Suprapubic skin (tissue), 4 donors: ENCODE measurements at regions not wholly inside any gene's neighbourhood (a gene's known extent, or its start where the extent isn't known, plus 50 kb on each side); places are given as distances from the start of the nearest gene placed in this dataset.
"Not testable (repeated sequence)": the region's sequence is repeated elsewhere in the genome, so short reads cannot be mapped to it uniquely, and the experiment has no call there.

Source experiments
- DNase-seq, 2 donors: peaks; one replicate each; pipeline ENCODE4 v3.0.0-alpha.2; 2019; ENCODE audit warnings: low spot score in 2 of 2
- H3K27ac ChIP-seq: fragments of 200-600 bp; sonication (generic); one replicate; pipeline ENCODE4 v1.5.1; 2019
- H3K27me3 ChIP-seq: fragments of 200-600 bp; sonication (generic); one replicate; pipeline ENCODE4 v1.5.1; 2019
- H3K36me3 ChIP-seq: fragments of 200-600 bp; sonication (generic); one replicate; pipeline ENCODE4 v1.5.1; 2019
- H3K4me1 ChIP-seq: fragments of 200-600 bp; sonication (generic); one replicate; pipeline ENCODE4 v1.5.1; 2019
- H3K4me3 ChIP-seq: fragments of 200-600 bp; sonication (generic); one replicate; pipeline ENCODE4 v1.5.1; 2019; ENCODE audit warnings: mild to moderate bottlenecking
- H3K9me3 ChIP-seq: fragments of 200-600 bp; sonication (generic); one replicate; pipeline ENCODE4 v1.5.1; 2019
- EP300 ChIP-seq: sonication (generic); formaldehyde crosslinking; IDR thresholded peaks from one replicate; pipeline ENCODE4 v1.6.1; 2017; ENCODE audit warnings: antibody characterized with exemption
- POLR2A ChIP-seq, 2 donors: fragments of 450-650 bp; IDR thresholded peaks; one replicate each; pipeline ENCODE4 v1.6.1; 2017; ENCODE audit warnings: antibody characterized with exemption in 2 of 2, mild to moderate bottlenecking in 2 of 2, moderate library complexity in 2 of 2
- POLR2AphosphoS5 ChIP-seq, 3 donors: sonication (generic); formaldehyde crosslinking; IDR thresholded peaks; one replicate each; pipeline ENCODE4 v1.6.1; 2017; ENCODE audit warnings: antibody characterized with exemption in 3 of 3
- WGBS: methylation state at CpG from one replicate; pipeline ENCODE4 v1.1.5; 2018; 5-methylcytosine and 5-hydroxymethylcytosine counted together
- TF ChIP-seq, protein P1 (sequence below), 2 donors: fragments of 200-600 bp in 1 of 2; fragments of 450-650 bp in 1 of 2; sonication (generic) in 1 of 2; IDR thresholded peaks; one replicate each; pipeline ENCODE4 v1.5.1; 2016 to 2019; ENCODE audit warnings: antibody characterized with exemption in 2 of 2, mild to moderate bottlenecking in 1 of 2, moderate library complexity in 1 of 2

DNA sequence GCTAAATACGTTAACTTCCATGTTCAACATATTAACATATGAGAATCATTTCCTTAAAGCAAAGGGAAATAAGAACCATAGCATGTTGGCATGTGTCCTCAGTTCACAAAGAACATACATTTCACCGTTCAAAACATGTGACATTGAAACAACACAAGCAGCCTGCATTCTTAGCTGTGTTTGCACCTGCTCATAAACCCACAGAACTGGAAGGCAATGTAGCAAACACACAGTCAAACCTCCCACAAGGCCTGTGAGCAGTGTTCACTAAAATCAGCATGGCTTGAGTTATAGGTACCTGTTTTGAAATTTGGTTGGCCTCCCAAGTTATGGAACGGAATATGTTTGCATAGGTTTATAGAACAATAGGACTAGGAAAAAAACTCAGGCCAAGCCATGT is 504.9 kb upstream of the AMELY start:
- Histone ChIP-seq H3K9me3 (no peaks in the 10 kb centered on the region), H3K27me3 (no peaks in the 10 kb centered on the region), H3K27ac (no peak overlapping the region), H3K36me3 (no peaks in the 10 kb centered on the region), H3K4me1 (no peaks in the 10 kb centered on the region), H3K4me3 (no peak overlapping the region)
- TF ChIP-seq POLR2AphosphoS5 (IDR thresholded peaks at IDR 0.05) (no peak), POLR2A (IDR thresholded peaks at IDR 0.05) (no peak), EP300 (no peak)
- TF ChIP-seq, protein P1, sequence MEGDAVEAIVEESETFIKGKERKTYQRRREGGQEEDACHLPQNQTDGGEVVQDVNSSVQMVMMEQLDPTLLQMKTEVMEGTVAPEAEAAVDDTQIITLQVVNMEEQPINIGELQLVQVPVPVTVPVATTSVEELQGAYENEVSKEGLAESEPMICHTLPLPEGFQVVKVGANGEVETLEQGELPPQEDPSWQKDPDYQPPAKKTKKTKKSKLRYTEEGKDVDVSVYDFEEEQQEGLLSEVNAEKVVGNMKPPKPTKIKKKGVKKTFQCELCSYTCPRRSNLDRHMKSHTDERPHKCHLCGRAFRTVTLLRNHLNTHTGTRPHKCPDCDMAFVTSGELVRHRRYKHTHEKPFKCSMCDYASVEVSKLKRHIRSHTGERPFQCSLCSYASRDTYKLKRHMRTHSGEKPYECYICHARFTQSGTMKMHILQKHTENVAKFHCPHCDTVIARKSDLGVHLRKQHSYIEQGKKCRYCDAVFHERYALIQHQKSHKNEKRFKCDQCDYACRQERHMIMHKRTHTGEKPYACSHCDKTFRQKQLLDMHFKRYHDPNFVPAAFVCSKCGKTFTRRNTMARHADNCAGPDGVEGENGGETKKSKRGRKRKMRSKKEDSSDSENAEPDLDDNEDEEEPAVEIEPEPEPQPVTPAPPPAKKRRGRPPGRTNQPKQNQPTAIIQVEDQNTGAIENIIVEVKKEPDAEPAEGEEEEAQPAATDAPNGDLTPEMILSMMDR (IDR thresholded peaks at IDR 0.05): no peak
- no CpG with 5 or more reads among the region's 3 CpGs for WGBS
- no peak for DNase-seq

- peak in 1 of 3 donors; percentile 53 for TF ChIP-seq POLR2AphosphoS5 (IDR thresholded peaks at IDR 0.05)
- TF ChIP-seq, protein P1 (IDR thresholded peaks at IDR 0.05): no peak
- WGBS: no CpG with 5 or more reads among the region's 7 CpGs
- H3K27me3 ChIP-seq: no peaks in the 10 kb centered on the region
- no peak overlapping the region for H3K4me3 ChIP-seq
- DNase-seq: no peak
- no peaks in the 10 kb centered on the region for H3K9me3 ChIP-seq
- H3K27ac ChIP-seq: no peak overlapping the region
- H3K4me1 ChIP-seq: no peaks in the 10 kb centered on the region
- H3K36me3 ChIP-seq: no peaks in the 10 kb centered on the region
Observed at GRCh38 chrY:7415157-7415633, 503.6 kb upstream of the AMELY start.

- Histone ChIP-seq H3K36me3 (no peaks in the 10 kb centered on the region), H3K4me1 (no peaks in the 10 kb centered on the region), H3K9me3 (peaks cover 6% of the 10 kb centered on the region), H3K4me3 (no peak overlapping the region), H3K27me3 (no peaks in the 10 kb centered on the region), H3K27ac (no peak overlapping the region)
- WGBS: no CpG with 5 or more reads among the region's 4 CpGs
- TF ChIP-seq, protein P1 (IDR thresholded peaks at IDR 0.05): no peak
- TF ChIP-seq EP300 (no peak), POLR2AphosphoS5 (IDR thresholded peaks at IDR 0.05) (no peak), POLR2A (IDR thresholded peaks at IDR 0.05) (no peak)
- DNase-seq: no peak
Observed at GRCh38 chrY:7390056-7390455, 478.5 kb upstream of the AMELY start.

DNA sequence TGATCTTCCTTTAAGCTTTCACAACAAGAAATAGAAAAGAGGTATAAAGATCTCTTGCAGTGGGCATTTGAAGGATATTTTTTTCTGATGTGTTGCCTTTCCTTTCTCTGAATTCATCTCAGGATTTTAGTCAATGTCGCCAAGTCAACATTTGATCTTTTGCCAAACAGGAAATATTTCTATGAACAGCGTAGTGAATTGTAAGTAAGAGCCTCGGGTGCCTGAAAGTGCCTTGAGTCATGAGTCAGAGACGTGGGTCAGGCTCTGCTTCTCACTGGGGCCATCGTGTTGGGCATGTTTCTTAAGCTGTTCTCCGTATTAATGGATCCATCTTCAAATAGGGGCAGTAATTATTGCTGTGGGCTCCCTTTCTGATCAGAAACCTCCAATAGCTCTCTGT is 471.4 kb upstream of the AMELY start:
- TF ChIP-seq, protein P1 (IDR thresholded peaks at IDR 0.05): no peak
- no peak for TF ChIP-seq POLR2A (IDR thresholded peaks at IDR 0.05)
- no peak for TF ChIP-seq POLR2AphosphoS5 (IDR thresholded peaks at IDR 0.05)
- TF ChIP-seq EP300: no peak
- whole genome bisulfite sequencing: no CpG with 5 or more reads among the region's 6 CpGs
- no peaks in the 10 kb centered on the region for H3K9me3 ChIP-seq
- no peak for DNase-seq
- H3K27ac ChIP-seq: no peak overlapping the region
- H3K36me3 ChIP-seq: peaks cover 10% of the 10 kb centered on the region
- H3K4me1 ChIP-seq: no peaks in the 10 kb centered on the region
- no peak overlapping the region for H3K4me3 ChIP-seq
- H3K27me3 ChIP-seq: no peaks in the 10 kb centered on the region

GRCh38 chrY:7377091-7377490 is 465.5 kb upstream of the AMELY start:
- Histone ChIP-seq H3K9me3 (no peaks in the 10 kb centered on the region), H3K36me3 (peaks cover 39% of the 10 kb centered on the region), H3K27me3 (no peaks in the 10 kb centered on the region), H3K4me3 (no peak overlapping the region), H3K27ac (no peak overlapping the region), H3K4me1 (no peaks in the 10 kb centered on the region)
- no peak for DNase-seq
- TF ChIP-seq EP300: no peak
- TF ChIP-seq POLR2A (IDR thresholded peaks at IDR 0.05): no peak
- no peak for TF ChIP-seq POLR2AphosphoS5 (IDR thresholded peaks at IDR 0.05)
- TF ChIP-seq, protein P1 (IDR thresholded peaks at IDR 0.05): no peak

GRCh38 chrY:7374485-7374884 is 462.9 kb upstream of the AMELY start:
- H3K4me1 ChIP-seq, H3K27ac ChIP-seq, DNase-seq, H3K9me3 ChIP-seq, H3K4me3 ChIP-seq, H3K27me3 ChIP-seq: not testable (repeated sequence)
- peaks cover 50% of the 10 kb centered on the region for H3K36me3 ChIP-seq
- WGBS: no CpG with 5 or more reads among the region's 4 CpGs

GRCh38 chrY:7371953-7372352 is 460.4 kb upstream of the AMELY start:
- no CpG with 5 or more reads among the region's 4 CpGs for WGBS

DNA sequence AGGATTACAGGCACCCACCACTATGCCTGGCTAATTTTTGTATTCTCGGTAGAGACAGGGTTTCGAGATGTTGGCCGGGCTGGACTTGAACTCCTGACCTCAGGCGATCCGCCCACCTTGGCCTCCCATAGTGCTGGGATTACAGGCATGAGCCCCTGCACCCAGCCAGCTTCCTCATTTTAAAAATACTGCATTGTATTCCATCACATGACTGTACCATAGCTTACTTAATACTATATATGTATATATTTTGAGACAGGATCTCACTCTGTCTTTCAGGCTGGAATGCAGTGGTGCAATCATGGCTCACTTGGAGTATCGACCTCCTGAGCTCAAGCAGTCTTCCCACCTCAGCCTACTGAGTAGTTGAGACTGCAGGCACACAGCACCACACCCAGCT is 459.5 kb upstream of the AMELY start:
- not testable (repeated sequence) for H3K4me3 ChIP-seq, H3K27me3 ChIP-seq, H3K9me3 ChIP-seq, H3K4me1 ChIP-seq, H3K27ac ChIP-seq, DNase-seq
- no CpG with 5 or more reads among the region's 6 CpGs for WGBS
- peaks cover 31% of the 10 kb centered on the region for H3K36me3 ChIP-seq

More at GRCh38 chrY:7371953-7372352, 460.4 kb upstream of the AMELY start:
- not testable (repeated sequence) for H3K4me1 ChIP-seq, H3K27ac ChIP-seq, DNase-seq, H3K9me3 ChIP-seq, H3K27me3 ChIP-seq, H3K4me3 ChIP-seq
- peaks cover 38% of the 10 kb centered on the region for H3K36me3 ChIP-seq
